KOPT-K1 (cell line): ENCODE measurements at regions not wholly inside any gene's neighbourhood (a gene's known extent, or its start where the extent isn't known, plus 50 kb on each side); places are given as distances from the start of the nearest gene placed in this dataset.
"Not testable (repeated sequence)": the region's sequence is repeated elsewhere in the genome, so short reads cannot be mapped to it uniquely, and the experiment has no call there.

Experiments used
- H3K27ac ChIP-seq: fragments of 200-600 bp; sonication (generic); 2 replicates; pipeline ENCODE4 v1.5.1; 2016; ENCODE audit warnings: antibody characterized with exemption, mild to moderate bottlenecking, low read depth, low read length; ENCODE audit not compliant: poor library complexity, severe bottlenecking
- H3K36me3 ChIP-seq: fragments of 200-600 bp; sonication (generic); 2 replicates; pipeline ENCODE4 v1.5.1; 2017; ENCODE audit warnings: antibody characterized with exemption, mild to moderate bottlenecking, low read length, moderate library complexity; ENCODE audit not compliant: insufficient read depth
- H3K9me3 ChIP-seq: fragments of 200-600 bp; sonication (generic); 2 replicates; pipeline ENCODE4 v1.5.1; 2017; ENCODE audit warnings: antibody characterized with exemption, low read length, mild to moderate bottlenecking; ENCODE audit not compliant: insufficient read depth, poor library complexity, severe bottlenecking

DNA sequence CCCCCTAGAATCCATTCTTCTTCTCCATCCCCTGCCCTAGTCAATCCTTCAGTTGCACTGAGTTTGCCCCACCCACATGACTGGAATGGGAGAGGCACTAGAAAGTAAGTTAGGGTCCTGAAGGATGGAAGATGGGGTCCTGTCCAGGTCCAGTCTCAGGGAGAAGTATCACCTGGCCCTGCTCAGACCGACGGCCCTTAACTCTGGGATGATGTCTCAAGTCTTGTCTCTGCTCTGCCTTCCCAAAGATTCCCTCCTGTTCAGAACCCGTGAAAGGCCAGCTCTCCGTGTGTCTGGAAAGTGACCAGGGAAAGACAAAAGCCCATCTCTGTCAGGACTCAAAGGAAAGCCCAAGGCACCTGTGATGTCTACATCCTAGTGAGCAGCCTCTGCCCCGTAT is 88.8 kb downstream of the OAT start:
- peaks cover 23% of the 10 kb centered on the region for H3K9me3 ChIP-seq

DNA sequence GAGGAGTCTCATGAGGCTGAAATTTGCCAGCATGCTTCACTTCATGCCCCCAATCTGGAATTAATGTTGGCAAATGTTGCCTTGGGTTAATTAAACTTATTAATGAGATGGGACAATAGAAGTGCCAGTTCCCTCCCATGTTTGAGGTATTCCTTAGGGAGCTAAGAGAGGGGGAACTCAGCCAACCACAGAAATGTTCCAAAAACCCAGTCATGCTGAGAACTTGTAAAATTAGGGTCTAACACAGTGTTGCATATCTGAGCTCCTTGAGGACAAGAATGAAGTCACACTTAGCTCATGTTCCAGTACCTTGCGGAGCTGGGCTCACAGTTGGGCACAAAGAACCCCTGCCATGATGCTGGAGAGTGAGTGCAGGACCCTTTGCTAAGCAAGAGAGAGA is 89.4 kb downstream of the OAT start:
- H3K27ac ChIP-seq, result no peak overlapping the region
- H3K9me3 ChIP-seq, result peaks cover 23% of the 10 kb centered on the region
- no peaks in the 10 kb centered on the region for H3K36me3 ChIP-seq

More for the DNA sequence above, 88.8 kb downstream of the OAT start:
- Histone ChIP-seq H3K36me3 (no peaks in the 10 kb centered on the region), H3K27ac (no peak overlapping the region)

DNA sequence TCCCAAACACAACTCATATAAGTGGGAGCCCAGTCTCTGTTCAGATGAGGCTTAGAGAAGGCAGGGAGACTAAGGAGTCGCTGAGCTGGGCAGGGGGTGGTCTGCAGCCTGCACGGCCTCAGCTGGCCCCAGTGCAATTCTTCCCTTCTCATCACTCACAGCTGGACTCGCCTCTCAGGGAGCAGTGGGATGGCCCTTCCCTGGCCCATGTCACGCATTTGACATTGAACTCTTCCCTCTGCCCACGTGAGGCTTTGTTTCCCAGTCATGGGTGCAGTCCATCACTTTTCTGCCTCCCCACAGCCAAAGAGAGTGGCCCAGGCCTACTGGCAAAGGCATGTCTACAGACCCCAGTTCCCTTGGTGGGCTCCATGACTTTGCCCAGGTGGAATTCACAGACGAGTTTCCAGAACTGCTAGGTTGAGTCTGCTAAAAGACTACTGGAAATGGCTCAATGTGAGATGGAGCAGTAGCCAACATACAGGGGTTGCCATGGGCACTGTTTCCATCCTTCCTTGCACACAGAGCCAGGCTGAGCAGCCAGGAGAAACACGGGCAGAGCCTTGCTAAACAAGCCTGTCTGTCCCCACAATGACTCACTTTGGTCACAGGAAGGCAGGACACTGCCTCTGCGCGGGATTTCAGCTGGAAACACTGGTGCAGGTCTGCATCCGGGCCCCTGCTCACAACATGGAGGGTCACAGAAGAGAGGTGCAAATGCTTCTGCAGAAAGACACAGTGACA is 90.1 kb downstream of the OAT start:
- Histone ChIP-seq H3K9me3 (peaks cover 23% of the 10 kb centered on the region), H3K27ac (no peak overlapping the region), H3K36me3 (no peaks in the 10 kb centered on the region)

DNA sequence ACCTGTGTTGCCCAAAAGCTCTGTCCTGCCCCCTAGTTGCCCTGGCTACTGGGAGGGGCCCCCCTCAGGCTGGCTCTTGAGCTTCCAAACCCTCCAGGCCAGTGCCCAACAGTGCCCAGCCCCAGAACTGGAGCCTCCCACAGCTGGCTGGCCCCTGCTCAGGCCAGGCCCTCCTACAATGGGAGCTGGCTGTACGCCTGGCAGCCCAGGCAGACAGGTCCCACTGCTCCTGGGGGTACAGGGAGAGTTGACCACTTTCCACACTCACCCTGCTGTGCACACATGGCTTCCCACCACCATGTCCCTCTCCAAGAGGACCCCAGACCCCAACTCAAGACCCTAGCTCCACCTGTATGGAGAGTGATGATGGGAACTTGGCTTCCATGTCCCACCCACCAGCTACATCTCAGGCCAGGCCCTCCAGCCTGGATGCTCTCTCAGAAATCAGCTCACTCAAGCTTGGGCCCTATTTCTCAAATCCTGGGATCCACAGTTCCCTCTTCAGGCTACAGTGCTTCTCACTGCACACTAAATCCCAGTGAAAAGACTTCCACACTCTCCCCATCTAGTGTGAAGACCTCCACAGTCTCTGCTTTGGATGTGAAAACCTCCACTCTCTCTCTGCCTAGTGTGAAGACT is 92.6 kb downstream of the OAT start:
- Histone ChIP-seq H3K27ac (no peak overlapping the region), H3K36me3 (no peaks in the 10 kb centered on the region), H3K9me3 (peaks cover 4% of the 10 kb centered on the region)

DNA sequence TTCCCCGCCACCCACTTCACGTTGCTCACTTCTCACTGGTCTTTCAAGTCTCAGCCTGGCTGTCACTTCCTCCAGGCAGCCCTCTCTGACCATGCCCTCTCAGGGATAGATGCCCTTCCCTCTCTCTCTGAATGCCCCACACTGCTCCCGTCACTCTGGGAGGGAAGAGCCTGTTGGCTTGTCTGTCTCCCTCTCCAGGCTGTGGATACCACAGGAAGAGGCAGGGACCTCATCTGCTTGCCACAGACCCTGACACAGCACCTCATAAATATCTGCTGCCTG is 93.1 kb downstream of the OAT start:
- no peaks in the 10 kb centered on the region for H3K9me3 ChIP-seq
- H3K36me3 ChIP-seq, result no peaks in the 10 kb centered on the region
- H3K27ac ChIP-seq, result no peak overlapping the region

DNA sequence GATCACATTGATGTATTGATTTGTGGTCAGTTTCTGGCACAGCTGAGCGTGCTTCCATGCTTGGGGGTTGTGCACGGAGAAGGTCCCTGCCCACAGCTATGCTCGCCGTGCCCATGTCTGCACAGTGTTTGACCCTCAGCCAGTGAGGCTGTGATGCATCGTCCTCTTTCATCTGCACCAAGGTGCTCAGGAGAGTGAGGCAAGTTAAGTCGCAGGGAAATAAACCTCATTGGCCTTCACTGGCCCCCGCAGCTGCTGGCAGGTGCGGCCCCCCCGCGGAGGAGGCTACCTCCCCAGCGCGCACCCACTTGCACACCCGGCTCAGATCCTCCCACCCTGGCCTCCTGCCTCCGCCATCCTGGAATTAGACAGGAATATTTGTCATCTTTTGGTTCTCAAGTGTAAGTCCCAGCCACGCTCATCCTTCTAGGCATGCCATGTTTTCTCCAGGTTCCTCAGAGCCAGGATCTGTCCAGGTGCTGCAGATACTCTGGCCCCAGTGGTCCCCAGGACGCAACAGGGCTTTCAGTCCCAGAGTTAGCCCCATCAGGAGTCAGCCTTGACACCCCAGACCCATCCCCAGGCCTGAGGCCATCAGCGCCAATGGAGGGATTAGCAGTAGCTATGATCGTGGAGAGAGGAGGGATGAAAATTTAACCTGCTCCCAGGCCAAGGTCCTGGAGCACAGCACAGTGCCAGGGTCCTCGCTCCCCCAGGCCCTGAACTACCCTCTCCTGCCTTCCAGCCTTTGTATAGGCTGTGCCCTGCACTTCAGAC is 93.7 kb downstream of the OAT start:
- H3K36me3 ChIP-seq, result no peaks in the 10 kb centered on the region
- no peaks in the 10 kb centered on the region for H3K9me3 ChIP-seq
- no peak overlapping the region for H3K27ac ChIP-seq

DNA sequence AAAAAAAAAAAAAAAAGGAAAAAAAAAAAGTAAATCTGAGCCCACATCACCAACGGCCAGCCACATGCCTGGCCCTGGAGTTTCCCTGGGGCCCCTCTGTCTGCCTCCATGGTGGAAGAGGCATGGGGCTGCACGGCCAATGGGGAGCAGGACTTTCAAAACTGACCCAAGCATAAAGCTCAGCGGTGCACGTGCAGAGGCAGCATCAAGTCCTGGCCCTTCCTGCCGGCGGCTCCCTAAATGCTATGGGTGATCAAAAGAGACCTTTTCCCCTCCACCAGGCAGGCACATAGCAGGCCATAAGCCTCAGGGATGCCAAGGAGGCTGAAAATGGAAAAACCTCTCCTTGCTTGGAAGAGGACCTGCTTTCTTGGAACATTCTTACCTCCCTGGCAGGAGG is 94.3 kb downstream of the OAT start:
- no peaks in the 10 kb centered on the region for H3K36me3 ChIP-seq
- no peak overlapping the region for H3K27ac ChIP-seq
- H3K9me3 ChIP-seq, result no peaks in the 10 kb centered on the region

DNA sequence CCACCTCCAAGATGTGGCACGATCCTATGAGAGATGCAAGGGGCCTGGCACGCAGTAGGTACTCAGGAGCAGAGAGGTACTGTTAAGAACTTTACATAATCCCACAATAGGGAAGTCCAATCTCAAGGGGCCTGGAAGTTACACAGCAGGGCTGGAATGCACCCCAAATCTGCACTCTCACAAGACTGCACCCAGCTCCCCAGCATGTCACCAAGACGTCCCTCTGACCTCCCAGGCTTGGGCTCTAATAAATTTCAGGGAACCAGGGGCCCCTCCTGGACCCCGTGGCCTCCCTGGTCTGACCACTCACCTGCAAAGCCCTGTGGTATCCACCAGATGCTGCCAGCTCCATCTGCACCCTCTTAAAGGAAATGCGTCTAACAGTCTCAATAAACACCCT is 94.9 kb downstream of the OAT start:
- Histone ChIP-seq H3K27ac (no peak overlapping the region), H3K9me3 (no peaks in the 10 kb centered on the region), H3K36me3 (no peaks in the 10 kb centered on the region)

DNA sequence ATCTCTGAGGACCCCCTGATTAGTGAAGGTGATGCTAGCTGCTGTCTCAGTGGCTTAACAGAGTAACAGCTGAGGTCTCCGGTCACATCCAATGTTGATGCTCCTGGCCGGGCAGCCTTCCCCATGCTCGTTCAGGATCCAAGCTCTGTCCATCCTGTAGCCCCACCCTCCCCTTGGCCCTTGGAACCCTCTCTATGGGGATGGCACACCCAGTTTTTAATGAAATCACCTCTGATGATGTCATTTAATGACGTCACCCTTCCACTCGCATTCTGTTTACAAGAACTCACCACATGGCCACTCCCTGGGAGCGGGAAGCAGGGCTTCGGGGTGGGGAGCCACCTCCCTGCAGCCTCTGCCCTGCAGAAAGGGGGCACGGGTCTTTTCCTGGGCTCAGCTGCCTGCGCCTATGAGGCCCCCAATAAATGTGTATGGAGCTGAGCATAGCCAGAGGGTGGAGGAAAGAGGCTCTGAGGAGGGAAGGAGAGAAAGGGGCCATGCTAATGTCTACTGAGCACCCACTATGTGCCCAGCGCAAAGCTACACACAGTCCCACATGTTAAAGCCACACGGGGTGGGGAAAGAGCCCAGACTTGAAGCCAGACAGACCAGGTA is 95.5 kb downstream of the OAT start:
- no peak overlapping the region for H3K27ac ChIP-seq
- no peaks in the 10 kb centered on the region for H3K36me3 ChIP-seq
- H3K9me3 ChIP-seq, result no peaks in the 10 kb centered on the region

DNA sequence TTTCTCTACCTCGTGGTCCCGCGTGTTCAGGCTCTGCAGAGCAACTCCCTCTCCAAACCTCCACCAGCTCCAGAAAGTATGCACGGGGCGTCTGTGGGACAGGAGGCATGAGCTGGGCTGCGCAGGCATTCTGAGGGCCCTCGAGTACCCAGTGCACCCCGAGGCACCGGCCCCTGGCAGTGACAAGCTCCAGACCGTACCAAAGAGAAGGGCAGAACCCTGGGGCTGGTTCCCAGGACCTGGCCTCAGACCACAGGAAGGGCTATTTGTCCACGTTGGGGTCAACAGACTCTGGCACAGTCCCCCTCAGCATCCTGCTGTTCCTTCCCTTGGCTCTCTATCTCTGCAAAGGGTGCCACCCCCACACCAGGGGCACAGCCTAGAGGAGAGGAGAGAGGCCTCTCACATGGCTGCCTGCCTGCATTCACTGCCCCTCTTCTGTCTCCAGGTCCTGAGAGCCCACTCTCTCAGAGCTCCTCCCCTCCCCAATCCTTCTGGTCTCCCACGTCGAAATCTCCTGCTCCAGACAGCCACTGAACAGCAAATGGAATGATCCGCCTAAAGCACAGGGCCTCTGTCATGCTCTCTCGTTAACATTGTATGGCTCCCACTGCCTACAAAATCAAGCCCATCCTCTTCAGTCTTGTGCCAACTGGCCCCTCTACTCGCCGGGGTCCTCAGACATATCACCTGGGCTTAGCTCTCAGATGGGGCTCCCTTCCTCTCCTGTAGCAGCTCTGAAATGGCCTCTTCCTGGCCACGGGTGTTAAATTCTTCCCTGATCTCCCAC is 96.3 kb downstream of the OAT start:
- H3K9me3 ChIP-seq, result no peaks in the 10 kb centered on the region

DNA sequence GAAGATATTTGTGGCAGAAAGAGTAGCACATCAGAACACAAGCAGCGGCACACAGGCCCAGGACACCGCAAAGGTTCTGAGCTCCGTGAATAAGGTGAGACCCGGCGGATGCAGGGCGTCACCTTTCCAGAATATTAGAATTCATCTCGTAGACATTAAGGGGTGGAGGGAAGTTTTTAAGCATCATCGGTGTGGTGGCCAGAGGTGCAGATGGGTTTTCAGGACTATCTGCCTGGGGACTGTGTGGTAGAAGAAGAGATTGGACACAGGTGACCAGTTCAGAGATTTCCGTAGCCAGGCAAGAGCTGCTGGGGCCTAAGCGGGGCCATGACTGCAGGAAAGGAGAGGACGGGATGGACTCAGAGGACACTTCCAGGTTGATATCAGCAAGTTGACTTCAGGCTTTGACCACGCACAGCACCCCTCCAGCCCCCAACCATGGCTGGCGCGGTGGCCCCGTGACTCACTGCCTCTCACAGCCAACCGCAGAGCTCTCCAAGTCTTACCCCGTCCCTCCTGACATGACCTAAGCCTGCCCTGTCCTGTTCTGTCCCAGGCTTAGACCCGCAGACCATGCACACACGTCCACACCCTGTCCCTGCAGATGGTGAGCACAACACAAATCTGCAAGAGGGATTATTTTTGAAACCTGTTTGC is 97.2 kb downstream of the OAT start:
- H3K36me3 ChIP-seq, result no peaks in the 10 kb centered on the region
- H3K9me3 ChIP-seq, result no peaks in the 10 kb centered on the region
- no peak overlapping the region for H3K27ac ChIP-seq

More for the DNA sequence above, 96.3 kb downstream of the OAT start:
- Histone ChIP-seq H3K36me3 (no peaks in the 10 kb centered on the region), H3K27ac (no peak overlapping the region)

DNA sequence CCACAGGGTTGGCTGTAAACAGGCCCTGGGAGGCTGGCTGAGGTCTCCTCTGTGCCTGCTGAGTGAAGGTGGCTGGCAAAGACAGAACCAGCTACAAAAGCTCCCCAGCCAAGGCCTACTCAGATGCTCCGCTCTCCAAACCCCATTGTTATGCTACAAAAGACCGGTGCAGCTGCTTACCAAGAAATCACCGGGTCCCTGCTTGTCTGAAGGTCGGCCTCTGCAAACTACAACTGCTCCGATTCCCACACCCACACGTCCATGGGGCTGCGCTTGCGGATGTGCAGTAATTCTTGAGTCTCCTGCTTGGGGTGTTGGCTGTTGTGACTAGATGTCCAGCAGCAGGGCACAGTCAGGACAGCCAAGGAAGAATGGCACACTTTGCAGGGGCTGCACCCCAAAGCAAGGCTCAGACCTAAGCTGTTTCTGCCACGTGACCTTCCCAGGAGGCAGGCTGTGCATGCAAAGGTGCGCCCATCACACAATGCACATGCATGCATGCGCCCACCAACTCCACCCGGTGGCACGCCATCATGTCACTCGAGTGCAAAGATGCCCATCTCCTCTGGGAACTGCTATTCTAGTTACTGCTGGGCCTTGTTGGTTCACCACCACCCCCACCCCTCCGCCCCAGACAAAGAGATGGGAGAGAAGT is 97.8 kb downstream of the OAT start:
- H3K27ac ChIP-seq, result no peak overlapping the region
- H3K36me3 ChIP-seq, result no peaks in the 10 kb centered on the region
- no peaks in the 10 kb centered on the region for H3K9me3 ChIP-seq

DNA sequence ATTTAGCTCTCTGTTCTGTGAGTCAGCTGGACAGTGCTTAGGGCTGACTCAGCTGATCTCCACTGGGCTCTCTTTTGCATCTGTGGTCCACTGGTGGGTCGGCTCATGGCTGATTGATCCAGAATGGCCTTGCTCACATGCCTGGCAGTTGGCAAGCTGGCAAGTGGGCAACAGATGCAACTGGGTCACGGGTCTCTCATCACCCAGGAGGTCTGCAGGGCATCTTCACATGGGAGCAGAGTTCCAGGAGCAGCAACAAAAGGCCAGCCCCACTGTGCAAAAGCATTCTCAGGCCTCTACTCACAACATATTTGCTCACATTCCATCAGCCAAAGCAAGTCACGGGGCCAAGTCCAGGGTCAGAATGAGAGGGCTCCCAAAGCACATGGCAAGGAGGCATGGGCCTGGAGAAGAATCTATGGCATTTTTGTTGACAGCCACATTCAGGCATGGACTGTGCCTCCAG is 98.8 kb downstream of the OAT start:
- Histone ChIP-seq H3K36me3 (no peaks in the 10 kb centered on the region), H3K27ac (no peak overlapping the region), H3K9me3 (peaks cover under 1% of the 10 kb centered on the region)

DNA sequence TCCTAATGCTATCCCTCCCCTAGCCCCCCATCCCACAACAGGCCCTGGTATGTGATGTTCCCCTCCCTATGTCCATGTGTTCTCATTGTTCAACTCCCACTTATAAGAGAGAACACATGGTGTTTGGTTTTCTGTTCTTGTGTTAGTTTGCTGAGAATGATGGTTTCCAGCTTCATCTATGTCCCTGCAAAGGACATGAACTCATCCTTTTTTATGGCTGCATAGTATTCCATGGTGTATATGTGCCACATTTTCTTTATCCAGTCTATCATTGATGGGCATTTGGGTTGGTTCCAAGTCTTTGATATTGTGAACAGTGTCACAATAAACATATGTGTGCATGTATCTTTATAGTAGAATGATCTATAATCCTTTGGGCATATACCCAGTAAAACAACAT is 99.2 kb downstream of the OAT start:
- H3K36me3 ChIP-seq, H3K9me3 ChIP-seq, H3K27ac ChIP-seq: not testable (repeated sequence)
